Tibial nerve (tissue), 4 donors: ENCODE measurements at regions not wholly inside any gene's neighbourhood (a gene's known extent, or its start where the extent isn't known, plus 50 kb on each side); places are given as distances from the start of the nearest gene placed in this dataset.

ENCODE experiments used
- DNase-seq, 2 donors: peaks; one replicate each; pipeline ENCODE4 v3.0.0-alpha.2; 2019; ENCODE audit warnings: low spot score in 2 of 2
- H3K27ac ChIP-seq, 4 donors: fragments of 200-600 bp; sonication (generic) in 3 of 4; one replicate each; pipeline ENCODE4 v1.5.1; 2017 to 2019; ENCODE audit warnings: mild to moderate bottlenecking in 1 of 4
- H3K27me3 ChIP-seq, 2 donors: fragments of 200-600 bp; sonication (generic) in 1 of 2; one replicate each; pipeline versions ENCODE4 v1.5.1 to v1.6.0; 2017 to 2019
- H3K36me3 ChIP-seq, 3 donors: fragments of 200-600 bp; sonication (generic); one replicate each; pipeline ENCODE4 v1.5.1; 2018 to 2019
- H3K4me1 ChIP-seq, 4 donors: fragments of 200-600 bp; sonication (generic) in 3 of 4; one replicate each; pipeline ENCODE4 v1.5.1; 2017 to 2019
- H3K4me3 ChIP-seq, 4 donors: fragments of 200-600 bp; sonication (generic) in 3 of 4; one replicate each; pipeline ENCODE4 v1.5.1; 2017 to 2019; ENCODE audit warnings: mild to moderate bottlenecking in 1 of 4, moderate library complexity in 1 of 4
- H3K9me3 ChIP-seq, 4 donors: fragments of 200-600 bp; sonication (generic) in 3 of 4; one replicate each; pipeline ENCODE4 v1.5.1; 2017 to 2019
- CTCF ChIP-seq, 5 experiments: fragments of 200-600 bp in 3 of 5; fragments of 450-650 bp in 2 of 5; sonication (generic) in 3 of 5; IDR thresholded peaks; one replicate each; pipeline ENCODE4 v1.5.1; 2016 to 2019; ENCODE audit warnings: antibody characterized with exemption in 5 of 5, mild to moderate bottlenecking in 3 of 5, moderate library complexity in 2 of 5
- EP300 ChIP-seq, 2 donors: sonication (generic); formaldehyde crosslinking; IDR thresholded peaks; one replicate each; pipeline ENCODE4 v1.6.1; 2017; ENCODE audit warnings: antibody characterized with exemption in 2 of 2, mild to moderate bottlenecking in 1 of 2
- POLR2A ChIP-seq, 2 donors: fragments of 450-650 bp; IDR thresholded peaks; one replicate each; pipeline ENCODE4 v1.6.1; 2017; ENCODE audit warnings: antibody characterized with exemption in 2 of 2, mild to moderate bottlenecking in 2 of 2, moderate library complexity in 2 of 2
- WGBS, 2 donors: methylation state at CpG; one replicate each; pipeline ENCODE4 v1.1.5; 2018; 5-methylcytosine and 5-hydroxymethylcytosine counted together

GRCh38 chr18:60978338-60978737, 354.9 kb upstream of the CDH20 start:
- 43 to 45% methylated on average over 6 of the region's 6 CpGs for WGBS, 2 donors
- TF ChIP-seq CTCF (IDR thresholded peaks at IDR 0.05) (no peak), EP300 (IDR thresholded peaks at IDR 0.05) (no peak), POLR2A (IDR thresholded peaks at IDR 0.05) (no peak)
- Histone ChIP-seq H3K9me3 (no peaks in the 10 kb centered on the region), H3K27me3 (no peaks in the 10 kb centered on the region), H3K4me1 (peaks cover 0 to 5% (median 0%) of the 10 kb centered on the region in 4 donors), H3K27ac (no peak overlapping the region), H3K4me3 (no peak overlapping the region), H3K36me3 (no peaks in the 10 kb centered on the region)
- DNase-seq, result no peak

GRCh38 chr18:60980422-60981005, 352.7 kb upstream of the CDH20 start:
- no peak for TF ChIP-seq EP300 (IDR thresholded peaks at IDR 0.05)
- no peak for TF ChIP-seq CTCF (IDR thresholded peaks at IDR 0.05)
- no peak for TF ChIP-seq POLR2A (IDR thresholded peaks at IDR 0.05)
- Histone ChIP-seq H3K9me3 (no peaks in the 10 kb centered on the region), H3K27ac (no peak overlapping the region), H3K4me3 (no peak overlapping the region), H3K4me1 (peaks cover 0 to 5% (median 0%) of the 10 kb centered on the region in 4 donors), H3K27me3 (no peaks in the 10 kb centered on the region), H3K36me3 (no peaks in the 10 kb centered on the region)
- DNase-seq, result no peak
- 84 to 92% methylated on average over 2 of the region's 2 CpGs for WGBS, 2 donors

- no peak for DNase-seq
- no peaks in the 10 kb centered on the region for H3K9me3 ChIP-seq
- 72 to 74% methylated on average over 3 of the region's 3 CpGs for WGBS, 2 donors
- peaks cover 0 to 5% (median 0%) of the 10 kb centered on the region in 4 donors for H3K4me1 ChIP-seq
- H3K4me3 ChIP-seq, result no peak overlapping the region
- H3K27ac ChIP-seq, result no peak overlapping the region
- TF ChIP-seq POLR2A (IDR thresholded peaks at IDR 0.05), result no peak
- TF ChIP-seq EP300 (IDR thresholded peaks at IDR 0.05), result no peak
- TF ChIP-seq CTCF (IDR thresholded peaks at IDR 0.05), result no peak
- no peaks in the 10 kb centered on the region for H3K36me3 ChIP-seq
- H3K27me3 ChIP-seq, result no peaks in the 10 kb centered on the region
Observed at GRCh38 chr18:60981682-60982328, 351.4 kb upstream of the CDH20 start.

- H3K27me3 ChIP-seq, result no peaks in the 10 kb centered on the region
- 80 to 90% methylated on average over 2 of the region's 2 CpGs for WGBS, 2 donors
- no peaks in the 10 kb centered on the region for H3K9me3 ChIP-seq
- DNase-seq, result no peak
- H3K4me3 ChIP-seq, result no peak overlapping the region
- no peak overlapping the region for H3K27ac ChIP-seq
- H3K36me3 ChIP-seq, result no peaks in the 10 kb centered on the region
- peaks cover 0 to 5% (median 0%) of the 10 kb centered on the region in 4 donors for H3K4me1 ChIP-seq
- TF ChIP-seq CTCF (IDR thresholded peaks at IDR 0.05), result no peak
- no peak for TF ChIP-seq POLR2A (IDR thresholded peaks at IDR 0.05)
- TF ChIP-seq EP300 (IDR thresholded peaks at IDR 0.05), result no peak
Observed at GRCh38 chr18:60982329-60982695, 350.9 kb upstream of the CDH20 start.

- H3K36me3 ChIP-seq, result no peaks in the 10 kb centered on the region
- no peak for DNase-seq
- no peak overlapping the region for H3K4me3 ChIP-seq
- H3K4me1 ChIP-seq, result peaks cover 0 to 5% (median 0%) of the 10 kb centered on the region in 4 donors
- H3K9me3 ChIP-seq, result no peaks in the 10 kb centered on the region
- no peaks in the 10 kb centered on the region for H3K27me3 ChIP-seq
- TF ChIP-seq CTCF (IDR thresholded peaks at IDR 0.05), result no peak
- H3K27ac ChIP-seq, result no peak overlapping the region
Observed at GRCh38 chr18:60982928-60983327, 350.3 kb upstream of the CDH20 start.
